ENCODE measurements at regions not wholly inside any gene's neighbourhood (a gene's known extent, or its start where the extent isn't known, plus 50 kb on each side); places are given as distances from the start of the nearest gene placed in this dataset.

DNA sequence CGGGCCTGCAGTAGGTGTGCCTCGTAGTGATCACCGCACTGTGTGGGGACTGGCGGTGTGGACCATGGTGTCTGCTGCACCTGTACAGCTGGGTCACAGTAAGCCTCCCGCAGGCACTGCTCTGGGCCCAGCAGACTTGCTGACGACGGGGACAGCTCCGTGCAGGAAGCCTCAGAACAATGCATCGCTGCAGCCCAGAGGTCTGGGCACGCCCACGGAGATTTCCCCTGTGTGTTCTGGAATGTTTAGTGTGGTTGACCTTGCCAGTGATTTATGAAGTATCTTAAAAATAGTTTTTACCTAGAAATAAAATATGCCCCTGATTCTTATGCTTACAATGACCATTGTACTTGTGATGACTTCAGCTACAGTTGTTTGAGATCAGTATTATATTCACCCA is 59.1 kb upstream of the ZNF32 start:
- DNase-seq (ENCODE audit: low spot score in 2 of 2), result no peak

DNA sequence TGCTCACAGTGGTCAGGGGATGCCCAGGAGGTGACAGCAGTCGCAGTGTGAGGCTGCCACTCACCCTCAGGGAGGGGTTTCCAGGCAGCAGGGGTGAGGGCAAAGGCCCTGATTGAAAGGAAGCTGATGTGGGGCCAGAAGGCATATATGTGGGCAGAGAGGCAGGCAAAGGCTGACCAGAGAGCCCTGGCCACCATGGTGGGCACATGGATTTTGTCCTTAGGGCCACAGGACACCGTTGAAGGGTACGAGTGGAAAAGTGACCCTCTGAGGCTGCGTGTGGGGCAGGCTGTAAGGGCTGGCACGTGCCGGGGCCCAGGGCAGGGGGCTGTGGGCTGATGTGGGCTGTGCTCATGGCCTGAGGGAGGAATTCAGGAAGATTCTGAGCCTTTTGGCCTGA is 57.5 kb upstream of the ZNF32 start:
- H3K36me3 Mint-ChIP-seq (ENCODE audit: insufficient read depth), result no peaks in the 10 kb centered on the region
- ATAC-seq (replicated peaks; ENCODE audit: extremely low read depth, poor library complexity, severe bottlenecking) (no peak), DNase-seq (ENCODE audit: low spot score in 2 of 2) (no peak)
- H3K9me3 Mint-ChIP-seq, result no peaks in the 10 kb centered on the region
- H3K4me1 Mint-ChIP-seq, result no peaks in the 10 kb centered on the region
- H3K4me3 Mint-ChIP-seq, result no peak overlapping the region
- no peak overlapping the region for H3K27ac Mint-ChIP-seq (ENCODE audit: low read depth)
- peaks cover 4% of the 10 kb centered on the region for H3K27me3 Mint-ChIP-seq

More for the DNA sequence above, 59.1 kb upstream of the ZNF32 start:
- no peak overlapping the region for H3K27ac Mint-ChIP-seq (ENCODE audit: low read depth)
- no peaks in the 10 kb centered on the region for H3K9me3 Mint-ChIP-seq
- H3K36me3 Mint-ChIP-seq (ENCODE audit: insufficient read depth), result no peaks in the 10 kb centered on the region
- no peaks in the 10 kb centered on the region for H3K4me1 Mint-ChIP-seq
- H3K4me3 Mint-ChIP-seq, result no peak overlapping the region
- no peak for ATAC-seq (replicated peaks; ENCODE audit: extremely low read depth, poor library complexity, severe bottlenecking)
- no peaks in the 10 kb centered on the region for H3K27me3 Mint-ChIP-seq

DNA sequence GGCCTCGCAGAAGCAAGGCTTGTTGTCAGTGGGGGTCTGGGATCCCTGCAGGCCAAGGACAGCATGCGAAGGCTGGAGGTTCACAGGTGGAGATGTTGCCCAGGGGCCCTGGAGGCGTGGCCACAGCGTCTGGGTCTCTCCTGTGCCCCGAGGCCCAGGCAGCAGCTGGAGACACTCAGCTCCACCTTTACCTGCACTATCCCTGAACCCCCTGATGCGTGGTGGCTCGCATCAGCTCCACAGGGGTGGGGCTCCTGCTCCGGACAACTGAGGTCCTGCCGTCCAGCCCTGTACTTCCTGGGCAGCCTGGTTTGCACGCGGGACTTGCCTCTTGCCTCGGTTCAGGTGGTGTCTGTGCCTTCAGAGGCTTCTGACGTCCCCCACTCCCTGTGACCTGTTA is 54.6 kb upstream of the ZNF32 start:
- no peak for DNase-seq (ENCODE audit: low spot score in 2 of 2)
- no peak overlapping the region for H3K4me3 Mint-ChIP-seq
- no peak for ATAC-seq (replicated peaks; ENCODE audit: extremely low read depth, poor library complexity, severe bottlenecking)
- H3K9me3 Mint-ChIP-seq, result no peaks in the 10 kb centered on the region
- H3K4me1 Mint-ChIP-seq, result no peaks in the 10 kb centered on the region
- no peaks in the 10 kb centered on the region for H3K36me3 Mint-ChIP-seq (ENCODE audit: insufficient read depth)
- H3K27me3 Mint-ChIP-seq, result peaks cover 14% of the 10 kb centered on the region
- no peak overlapping the region for H3K27ac Mint-ChIP-seq (ENCODE audit: low read depth)

DNA sequence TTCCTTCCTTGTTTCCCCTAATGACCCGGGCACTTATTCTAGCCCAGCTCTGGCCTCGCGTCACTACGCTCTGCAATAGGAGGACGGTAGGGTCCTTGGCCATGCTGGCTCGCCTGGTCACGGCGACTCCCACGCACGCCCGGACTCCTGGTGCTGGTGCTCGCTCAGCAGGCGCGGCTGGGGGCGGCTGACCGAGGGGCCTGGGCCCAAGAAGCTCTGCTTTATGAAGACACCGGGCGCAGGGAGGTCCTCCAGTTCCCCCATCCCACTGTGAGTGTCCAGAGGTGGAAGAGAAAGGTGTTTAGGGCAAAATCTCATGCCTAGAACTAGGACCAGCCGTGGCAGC is 54.2 kb upstream of the ZNF32 start:
- H3K36me3 Mint-ChIP-seq (ENCODE audit: insufficient read depth), result no peaks in the 10 kb centered on the region
- H3K4me3 Mint-ChIP-seq, result no peak overlapping the region
- H3K27ac Mint-ChIP-seq (ENCODE audit: low read depth), result no peak overlapping the region
- ATAC-seq (replicated peaks; ENCODE audit: extremely low read depth, poor library complexity, severe bottlenecking), result no peak
- no peaks in the 10 kb centered on the region for H3K9me3 Mint-ChIP-seq
- H3K27me3 Mint-ChIP-seq, result peaks cover 14% of the 10 kb centered on the region
- H3K4me1 Mint-ChIP-seq, result no peaks in the 10 kb centered on the region
- no peak for DNase-seq (ENCODE audit: low spot score in 2 of 2)

DNA sequence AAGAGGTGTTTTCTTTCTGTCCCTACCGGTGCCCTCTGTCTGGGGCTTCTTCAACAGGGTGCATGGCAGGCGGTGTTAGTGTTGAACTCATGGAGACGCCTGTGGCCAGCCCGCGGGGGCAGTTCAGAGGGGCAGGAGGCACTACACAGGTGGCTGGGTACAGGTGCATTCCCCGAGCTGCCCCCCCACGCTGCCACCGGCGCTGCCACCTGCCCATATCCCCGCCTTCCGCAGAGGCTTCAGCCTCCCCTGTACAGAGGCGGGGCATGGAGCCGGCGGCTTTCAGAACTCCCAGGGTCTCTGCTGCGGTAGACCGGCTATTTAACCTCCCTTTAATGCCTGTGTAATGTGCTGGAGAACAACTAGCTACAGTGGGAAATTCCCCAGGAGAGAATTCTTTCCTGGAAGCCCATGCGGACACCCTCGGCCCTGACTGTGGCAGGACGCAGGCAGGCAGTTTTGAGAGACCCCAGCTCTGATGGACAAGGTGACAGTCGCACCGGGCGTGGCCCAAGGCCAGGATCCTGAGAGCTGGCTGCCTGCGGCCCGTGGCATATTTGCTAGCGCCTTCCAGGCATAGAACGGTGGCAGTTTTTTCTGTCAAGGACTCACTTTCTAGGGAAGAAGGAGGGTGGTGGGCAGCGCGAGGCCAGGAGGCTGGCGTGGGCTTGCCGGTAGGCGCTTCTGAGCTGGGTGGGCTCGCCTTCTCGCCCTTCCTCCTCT is 53.7 kb upstream of the ZNF32 start:
- ATAC-seq (replicated peaks; ENCODE audit: extremely low read depth, poor library complexity, severe bottlenecking) (no peak), DNase-seq (ENCODE audit: low spot score in 2 of 2) (no peak)
- H3K27me3 Mint-ChIP-seq, result peaks cover 14% of the 10 kb centered on the region
- H3K9me3 Mint-ChIP-seq, result no peaks in the 10 kb centered on the region
- no peaks in the 10 kb centered on the region for H3K36me3 Mint-ChIP-seq (ENCODE audit: insufficient read depth)
- H3K27ac Mint-ChIP-seq (ENCODE audit: low read depth), result no peak overlapping the region
- H3K4me1 Mint-ChIP-seq, result no peaks in the 10 kb centered on the region
- H3K4me3 Mint-ChIP-seq, result no peak overlapping the region

GRCh38 chr10:43701295-43701694 is 52.6 kb upstream of the ZNF32 start:
- Mint-ChIP-seq H3K4me3 (no peak overlapping the region), H3K4me1 (no peaks in the 10 kb centered on the region), H3K27ac (ENCODE audit: low read depth) (no peak overlapping the region), H3K27me3 (peaks cover 14% of the 10 kb centered on the region), H3K36me3 (ENCODE audit: insufficient read depth) (no peaks in the 10 kb centered on the region), H3K9me3 (no peaks in the 10 kb centered on the region)
- ATAC-seq (replicated peaks; ENCODE audit: extremely low read depth, poor library complexity, severe bottlenecking) (no peak), DNase-seq (ENCODE audit: low spot score in 2 of 2) (no peak)

- Mint-ChIP-seq H3K4me3 (no peak overlapping the region), H3K36me3 (ENCODE audit: insufficient read depth) (no peaks in the 10 kb centered on the region), H3K4me1 (no peaks in the 10 kb centered on the region), H3K27me3 (peaks cover 14% of the 10 kb centered on the region), H3K27ac (ENCODE audit: low read depth) (no peak overlapping the region), H3K9me3 (no peaks in the 10 kb centered on the region)
- DNase-seq (ENCODE audit: low spot score in 2 of 2) (no peak), ATAC-seq (replicated peaks; ENCODE audit: extremely low read depth, poor library complexity, severe bottlenecking) (no peak)
These were observed 51.6 kb upstream of the ZNF32 start for GRCh38 chr10:43700306-43700705.

DNA sequence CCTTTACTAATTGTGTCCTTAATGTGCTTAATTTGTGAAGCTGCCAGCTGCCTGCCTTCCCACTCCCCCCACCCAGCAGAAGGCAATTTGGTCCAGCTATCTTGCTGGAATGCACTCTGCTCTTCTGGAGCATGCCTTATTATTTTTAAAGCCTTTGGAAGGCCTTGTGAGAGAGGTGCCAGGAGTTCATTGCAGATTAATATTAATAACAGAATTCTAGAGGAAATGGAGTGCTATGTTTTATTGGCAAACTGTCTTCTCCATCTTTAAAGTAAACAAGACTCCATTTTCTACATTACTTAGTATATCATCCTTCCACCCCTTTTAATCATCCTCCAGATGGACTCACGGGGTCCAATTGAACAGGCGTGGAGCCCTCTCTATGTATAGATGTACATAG is 50.8 kb upstream of the ZNF32 start:
- no peak overlapping the region for H3K27ac Mint-ChIP-seq (ENCODE audit: low read depth)

More for the DNA sequence above, 50.8 kb upstream of the ZNF32 start:
- Mint-ChIP-seq H3K9me3 (no peaks in the 10 kb centered on the region), H3K36me3 (ENCODE audit: insufficient read depth) (no peaks in the 10 kb centered on the region), H3K27me3 (peaks cover 14% of the 10 kb centered on the region), H3K4me3 (no peak overlapping the region), H3K4me1 (no peaks in the 10 kb centered on the region)
- DNase-seq (ENCODE audit: low spot score in 2 of 2) (no peak), ATAC-seq (replicated peaks; ENCODE audit: extremely low read depth, poor library complexity, severe bottlenecking) (no peak)
